ENCODE measurements at regions not wholly inside any gene's neighbourhood (a gene's known extent, or its start where the extent isn't known, plus 50 kb on each side); places are given as distances from the start of the nearest gene placed in this dataset.
"Not testable (repeated sequence)": the region's sequence is repeated elsewhere in the genome, so short reads cannot be mapped to it uniquely, and the experiment has no call there.

DNA sequence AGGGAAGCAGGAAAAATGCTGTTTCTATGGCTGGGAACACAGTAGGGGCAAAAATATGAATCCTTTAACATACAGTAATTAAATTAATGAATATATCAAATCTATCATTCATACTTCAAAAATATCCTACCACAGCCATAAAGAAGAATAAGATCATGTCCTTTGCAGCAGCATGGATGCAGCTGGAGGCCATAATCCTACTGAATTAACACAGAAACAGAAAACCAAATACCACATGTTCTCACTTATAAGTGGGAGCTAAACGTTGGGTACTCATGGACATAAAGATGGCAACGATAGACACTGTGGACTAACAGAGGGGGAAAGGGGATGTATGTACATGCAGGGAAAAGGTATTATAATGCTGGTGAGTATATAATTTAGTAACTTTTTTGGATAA, 137.2 kb upstream of the APC start:
- not testable (repeated sequence) for H4K20me1 ChIP-seq (replicated peaks; ENCODE audit: insufficient read depth); H3K4me3 Mint-ChIP-seq; H3K27me3 ChIP-seq (ENCODE audit: insufficient read depth); H3K27ac Mint-ChIP-seq; H3K36me3 ChIP-seq (ENCODE audit: insufficient read depth); H3K4me1 Mint-ChIP-seq; H3K4me1 ChIP-seq (ENCODE audit: insufficient read depth); H2AFZ ChIP-seq; H3K4me2 ChIP-seq; H3K9me3 Mint-ChIP-seq; DNase-seq (ENCODE audit: low spot score); H3K27me3 Mint-ChIP-seq (ENCODE audit: insufficient read depth, low read depth, poor library complexity); H3K4me3 ChIP-seq; H3K36me3 Mint-ChIP-seq (ENCODE audit: low read depth); ATAC-seq; H3K9me2 ChIP-seq (ENCODE audit: insufficient read depth); H3F3A ChIP-seq (replicated peaks; ENCODE audit: low read depth); H3K79me2 ChIP-seq (replicated peaks; ENCODE audit: insufficient read depth); H3K27ac ChIP-seq (ENCODE audit: low read depth)

DNA sequence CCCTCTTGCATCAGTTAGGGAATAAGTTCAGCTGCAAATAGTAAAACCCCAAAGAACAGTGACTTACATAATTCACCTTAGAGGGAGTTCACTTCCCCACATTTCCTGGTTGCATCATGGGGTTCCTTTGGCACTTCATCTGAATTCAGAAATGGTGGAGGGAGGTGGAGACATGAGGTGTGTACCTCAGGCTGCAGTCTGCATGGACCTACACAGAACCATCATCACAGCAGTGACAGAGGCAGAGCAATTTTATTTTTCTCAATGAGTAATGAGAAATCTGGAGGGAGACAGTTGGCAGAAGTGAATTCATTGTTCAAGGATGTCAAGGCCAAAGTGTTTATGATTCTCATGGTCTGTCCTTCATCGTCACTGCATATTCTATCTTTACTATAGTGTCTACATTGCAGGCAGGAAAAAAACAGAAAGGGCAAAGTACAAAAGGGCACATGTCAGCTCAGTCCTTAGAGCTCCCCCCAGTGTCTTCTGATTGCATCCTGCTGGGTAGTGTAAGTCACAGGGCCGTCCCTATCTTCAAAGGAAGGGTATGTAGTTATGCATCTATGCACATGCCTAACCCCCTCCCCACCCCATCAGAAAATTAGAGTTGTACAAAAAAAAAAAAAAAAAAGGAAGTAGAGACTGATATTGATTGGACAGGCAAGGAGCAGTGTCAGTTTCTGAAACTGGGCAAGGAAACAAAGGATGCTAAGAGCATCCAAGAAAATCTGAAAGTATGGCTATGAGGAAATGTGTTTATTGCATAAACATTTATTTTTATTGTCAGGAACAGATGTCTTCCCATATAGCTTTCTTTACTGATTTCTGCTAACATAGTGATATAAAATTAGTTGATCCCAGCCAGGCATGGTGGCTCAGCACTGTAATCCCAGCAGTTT, 132.7 kb upstream of the APC start:
- H3K9me3 Mint-ChIP-seq, result no peaks in the 10 kb centered on the region
- Histone ChIP-seq H3K27ac (ENCODE audit: low read depth) (no peak overlapping the region), H3K9me2 (ENCODE audit: insufficient read depth) (no peaks in the 10 kb centered on the region), H3K79me2 (replicated peaks; ENCODE audit: insufficient read depth) (no peaks in the 10 kb centered on the region), H3K4me3 (no peak overlapping the region), H3K27me3 (ENCODE audit: insufficient read depth) (no peaks in the 10 kb centered on the region), H3F3A (replicated peaks; ENCODE audit: low read depth) (no peaks in the 10 kb centered on the region), H4K20me1 (replicated peaks; ENCODE audit: insufficient read depth) (no peaks in the 10 kb centered on the region), H2AFZ (peak overlapping the region; percentile 84; the same call in 1 of the 2 replicates), H3K4me2 (no peak overlapping the region), H3K4me1 (ENCODE audit: insufficient read depth) (no peaks in the 10 kb centered on the region; the same call in 1 of the 2 replicates), H3K36me3 (ENCODE audit: insufficient read depth) (no peaks in the 10 kb centered on the region)
- peak; percentile 60 for DNase-seq (ENCODE audit: low spot score)
- H3K27ac Mint-ChIP-seq, result no peak overlapping the region
- H3K36me3 Mint-ChIP-seq (ENCODE audit: low read depth), result no peaks in the 10 kb centered on the region
- TF ChIP-seq EZH2phosphoT487 (IDR thresholded peaks at IDR 0.05; ENCODE audit: unreplicated experiment) (no peak), CTCF (conservative IDR thresholded peaks at IDR 0.05; ENCODE audit: low read depth in 2 of 2) (peak; percentile 53 to 80)
- ATAC-seq, result peak; percentile 88
- H3K4me1 Mint-ChIP-seq, result peaks cover 18% of the 10 kb centered on the region
- H3K4me3 Mint-ChIP-seq, result no peak overlapping the region
- H3K27me3 Mint-ChIP-seq (ENCODE audit: insufficient read depth, low read depth, poor library complexity), result no peaks in the 10 kb centered on the region

DNA sequence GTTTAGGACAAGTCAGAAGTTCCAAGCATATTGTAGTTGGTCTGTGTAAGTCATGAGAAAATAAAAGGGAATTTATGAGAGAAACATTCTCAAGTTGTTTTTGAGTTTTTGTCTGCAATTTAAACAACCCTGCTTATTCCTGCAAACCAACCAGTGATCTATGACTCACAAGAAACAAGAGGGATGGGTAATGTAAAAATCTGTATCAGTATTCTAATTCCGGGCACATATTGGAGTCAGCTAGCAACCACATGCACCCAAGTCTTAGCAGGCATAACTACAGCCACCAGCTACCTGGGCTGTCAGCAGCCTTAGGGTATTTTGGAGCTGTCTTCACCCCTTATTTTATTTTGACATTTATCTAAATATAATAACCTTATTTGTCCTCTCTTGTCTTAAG, 128.7 kb upstream of the APC start:
- Mint-ChIP-seq H3K27me3 (ENCODE audit: insufficient read depth, low read depth, poor library complexity) (no peaks in the 10 kb centered on the region), H3K4me3 (no peak overlapping the region), H3K9me3 (no peaks in the 10 kb centered on the region), H3K4me1 (peaks cover 18% of the 10 kb centered on the region), H3K36me3 (ENCODE audit: low read depth) (no peaks in the 10 kb centered on the region), H3K27ac (no peak overlapping the region)
- Histone ChIP-seq H3K4me3 (no peak overlapping the region), H4K20me1 (replicated peaks; ENCODE audit: insufficient read depth) (no peaks in the 10 kb centered on the region), H3K36me3 (ENCODE audit: insufficient read depth) (no peaks in the 10 kb centered on the region), H3F3A (replicated peaks; ENCODE audit: low read depth) (no peaks in the 10 kb centered on the region), H2AFZ (no peak overlapping the region), H3K27ac (ENCODE audit: low read depth) (no peak overlapping the region), H3K79me2 (replicated peaks; ENCODE audit: insufficient read depth) (no peaks in the 10 kb centered on the region), H3K4me2 (no peak overlapping the region), H3K4me1 (ENCODE audit: insufficient read depth) (no peaks in the 10 kb centered on the region; the same call in 1 of the 2 replicates), H3K9me2 (ENCODE audit: insufficient read depth) (no peaks in the 10 kb centered on the region), H3K27me3 (ENCODE audit: insufficient read depth) (no peaks in the 10 kb centered on the region)
- ATAC-seq (no peak), DNase-seq (ENCODE audit: low spot score) (no peak)
- TF ChIP-seq ZNF114 (CRISPR knock-in tag; IDR thresholded peaks at IDR 0.05) (no peak), ZNF331 (CRISPR knock-in tag; IDR thresholded peaks at IDR 0.05; ENCODE audit: low read depth) (no peak), STAT1 (IDR thresholded peaks at IDR 0.05; ENCODE audit: unreplicated experiment) (no peak)
- TF ChIP-seq, protein P1, sequence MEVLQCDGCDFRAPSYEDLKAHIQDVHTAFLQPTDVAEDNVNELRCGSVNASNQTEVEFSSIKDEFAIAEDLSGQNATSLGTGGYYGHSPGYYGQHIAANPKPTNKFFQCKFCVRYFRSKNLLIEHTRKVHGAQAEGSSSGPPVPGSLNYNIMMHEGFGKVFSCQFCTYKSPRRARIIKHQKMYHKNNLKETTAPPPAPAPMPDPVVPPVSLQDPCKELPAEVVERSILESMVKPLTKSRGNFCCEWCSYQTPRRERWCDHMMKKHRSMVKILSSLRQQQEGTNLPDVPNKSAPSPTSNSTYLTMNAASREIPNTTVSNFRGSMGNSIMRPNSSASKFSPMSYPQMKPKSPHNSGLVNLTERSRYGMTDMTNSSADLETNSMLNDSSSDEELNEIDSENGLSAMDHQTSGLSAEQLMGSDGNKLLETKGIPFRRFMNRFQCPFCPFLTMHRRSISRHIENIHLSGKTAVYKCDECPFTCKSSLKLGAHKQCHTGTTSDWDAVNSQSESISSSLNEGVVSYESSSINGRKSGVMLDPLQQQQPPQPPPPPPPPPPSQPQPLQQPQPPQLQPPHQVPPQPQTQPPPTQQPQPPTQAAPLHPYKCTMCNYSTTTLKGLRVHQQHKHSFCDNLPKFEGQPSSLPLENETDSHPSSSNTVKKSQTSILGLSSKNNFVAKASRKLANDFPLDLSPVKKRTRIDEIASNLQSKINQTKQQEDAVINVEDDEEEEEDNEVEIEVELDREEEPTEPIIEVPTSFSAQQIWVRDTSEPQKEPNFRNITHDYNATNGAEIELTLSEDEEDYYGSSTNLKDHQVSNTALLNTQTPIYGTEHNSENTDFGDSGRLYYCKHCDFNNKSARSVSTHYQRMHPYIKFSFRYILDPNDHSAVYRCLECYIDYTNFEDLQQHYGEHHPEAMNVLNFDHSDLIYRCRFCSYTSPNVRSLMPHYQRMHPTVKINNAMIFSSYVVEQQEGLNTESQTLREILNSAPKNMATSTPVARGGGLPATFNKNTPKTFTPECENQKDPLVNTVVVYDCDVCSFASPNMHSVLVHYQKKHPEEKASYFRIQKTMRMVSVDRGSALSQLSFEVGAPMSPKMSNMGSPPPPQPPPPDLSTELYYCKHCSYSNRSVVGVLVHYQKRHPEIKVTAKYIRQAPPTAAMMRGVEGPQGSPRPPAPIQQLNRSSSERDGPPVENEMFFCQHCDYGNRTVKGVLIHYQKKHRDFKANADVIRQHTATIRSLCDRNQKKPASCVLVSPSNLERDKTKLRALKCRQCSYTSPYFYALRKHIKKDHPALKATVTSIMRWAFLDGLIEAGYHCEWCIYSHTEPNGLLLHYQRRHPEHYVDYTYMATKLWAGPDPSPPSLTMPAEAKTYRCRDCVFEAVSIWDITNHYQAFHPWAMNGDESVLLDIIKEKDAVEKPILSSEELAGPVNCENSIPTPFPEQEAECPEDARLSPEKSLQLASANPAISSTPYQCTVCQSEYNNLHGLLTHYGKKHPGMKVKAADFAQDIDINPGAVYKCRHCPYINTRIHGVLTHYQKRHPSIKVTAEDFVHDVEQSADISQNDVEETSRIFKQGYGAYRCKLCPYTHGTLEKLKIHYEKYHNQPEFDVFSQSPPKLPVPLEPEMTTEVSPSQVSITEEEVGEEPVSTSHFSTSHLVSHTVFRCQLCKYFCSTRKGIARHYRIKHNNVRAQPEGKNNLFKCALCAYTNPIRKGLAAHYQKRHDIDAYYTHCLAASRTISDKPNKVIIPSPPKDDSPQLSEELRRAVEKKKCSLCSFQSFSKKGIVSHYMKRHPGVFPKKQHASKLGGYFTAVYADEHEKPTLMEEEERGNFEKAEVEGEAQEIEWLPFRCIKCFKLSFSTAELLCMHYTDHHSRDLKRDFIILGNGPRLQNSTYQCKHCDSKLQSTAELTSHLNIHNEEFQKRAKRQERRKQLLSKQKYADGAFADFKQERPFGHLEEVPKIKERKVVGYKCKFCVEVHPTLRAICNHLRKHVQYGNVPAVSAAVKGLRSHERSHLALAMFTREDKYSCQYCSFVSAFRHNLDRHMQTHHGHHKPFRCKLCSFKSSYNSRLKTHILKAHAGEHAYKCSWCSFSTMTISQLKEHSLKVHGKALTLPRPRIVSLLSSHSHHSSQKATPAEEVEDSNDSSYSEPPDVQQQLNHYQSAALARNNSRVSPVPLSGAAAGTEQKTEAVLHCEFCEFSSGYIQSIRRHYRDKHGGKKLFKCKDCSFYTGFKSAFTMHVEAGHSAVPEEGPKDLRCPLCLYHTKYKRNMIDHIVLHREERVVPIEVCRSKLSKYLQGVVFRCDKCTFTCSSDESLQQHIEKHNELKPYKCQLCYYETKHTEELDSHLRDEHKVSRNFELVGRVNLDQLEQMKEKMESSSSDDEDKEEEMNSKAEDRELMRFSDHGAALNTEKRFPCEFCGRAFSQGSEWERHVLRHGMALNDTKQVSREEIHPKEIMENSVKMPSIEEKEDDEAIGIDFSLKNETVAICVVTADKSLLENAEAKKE (CRISPR knock-in tag; IDR thresholded peaks at IDR 0.05), result no peak
- TF ChIP-seq, protein P2, sequence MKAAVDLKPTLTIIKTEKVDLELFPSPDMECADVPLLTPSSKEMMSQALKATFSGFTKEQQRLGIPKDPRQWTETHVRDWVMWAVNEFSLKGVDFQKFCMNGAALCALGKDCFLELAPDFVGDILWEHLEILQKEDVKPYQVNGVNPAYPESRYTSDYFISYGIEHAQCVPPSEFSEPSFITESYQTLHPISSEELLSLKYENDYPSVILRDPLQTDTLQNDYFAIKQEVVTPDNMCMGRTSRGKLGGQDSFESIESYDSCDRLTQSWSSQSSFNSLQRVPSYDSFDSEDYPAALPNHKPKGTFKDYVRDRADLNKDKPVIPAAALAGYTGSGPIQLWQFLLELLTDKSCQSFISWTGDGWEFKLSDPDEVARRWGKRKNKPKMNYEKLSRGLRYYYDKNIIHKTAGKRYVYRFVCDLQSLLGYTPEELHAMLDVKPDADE (IDR thresholded peaks at IDR 0.05), result no peak

Measured in GM23338 (cell line).